ENCODE measurements at regions not wholly inside any gene's neighbourhood (a gene's known extent, or its start where the extent isn't known, plus 50 kb on each side); places are given as distances from the start of the nearest gene placed in this dataset.

DNA sequence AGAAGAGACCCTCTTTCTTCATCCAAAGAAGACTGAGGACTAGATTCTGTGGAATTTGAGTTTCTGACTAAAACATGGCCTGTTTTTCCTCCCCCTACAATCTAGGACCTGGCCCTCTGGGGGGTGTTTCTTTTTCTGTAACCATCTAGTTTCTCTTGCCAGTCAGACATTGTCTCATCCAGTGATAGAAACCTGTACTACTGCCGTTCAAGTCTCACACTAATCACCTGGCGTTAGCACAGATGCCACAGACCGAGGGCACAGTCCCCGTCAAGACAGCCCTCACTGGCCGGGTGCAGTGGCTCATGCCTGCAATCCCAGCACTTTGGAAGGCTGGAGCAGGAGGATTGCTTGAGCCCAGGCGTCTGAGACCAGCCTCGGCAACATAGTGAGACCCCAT, 126.9 kb upstream of the NDUFV2 start:
- TF ChIP-seq, protein P1, sequence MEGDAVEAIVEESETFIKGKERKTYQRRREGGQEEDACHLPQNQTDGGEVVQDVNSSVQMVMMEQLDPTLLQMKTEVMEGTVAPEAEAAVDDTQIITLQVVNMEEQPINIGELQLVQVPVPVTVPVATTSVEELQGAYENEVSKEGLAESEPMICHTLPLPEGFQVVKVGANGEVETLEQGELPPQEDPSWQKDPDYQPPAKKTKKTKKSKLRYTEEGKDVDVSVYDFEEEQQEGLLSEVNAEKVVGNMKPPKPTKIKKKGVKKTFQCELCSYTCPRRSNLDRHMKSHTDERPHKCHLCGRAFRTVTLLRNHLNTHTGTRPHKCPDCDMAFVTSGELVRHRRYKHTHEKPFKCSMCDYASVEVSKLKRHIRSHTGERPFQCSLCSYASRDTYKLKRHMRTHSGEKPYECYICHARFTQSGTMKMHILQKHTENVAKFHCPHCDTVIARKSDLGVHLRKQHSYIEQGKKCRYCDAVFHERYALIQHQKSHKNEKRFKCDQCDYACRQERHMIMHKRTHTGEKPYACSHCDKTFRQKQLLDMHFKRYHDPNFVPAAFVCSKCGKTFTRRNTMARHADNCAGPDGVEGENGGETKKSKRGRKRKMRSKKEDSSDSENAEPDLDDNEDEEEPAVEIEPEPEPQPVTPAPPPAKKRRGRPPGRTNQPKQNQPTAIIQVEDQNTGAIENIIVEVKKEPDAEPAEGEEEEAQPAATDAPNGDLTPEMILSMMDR (IDR thresholded peaks at IDR 0.05): no peak
- TF ChIP-seq POLR2A (IDR thresholded peaks at IDR 0.05) (no peak), POLR2AphosphoS5 (IDR thresholded peaks at IDR 0.05; ENCODE audit: insufficient read depth in 1 of 2, low read depth in 1 of 2) (no peak)
